GM12878 (cell line): ENCODE measurements at regions not wholly inside any gene's neighbourhood (a gene's known extent, or its start where the extent isn't known, plus 50 kb on each side); places are given as distances from the start of the nearest gene placed in this dataset.
"Not testable (repeated sequence)": the region's sequence is repeated elsewhere in the genome, so short reads cannot be mapped to it uniquely, and the experiment has no call there.

Experiments
- CHD1 ChIP-seq: IDR thresholded peaks from 2 replicates; pipeline ENCODE4 v1.6.1; 2012; ENCODE audit warnings: low read depth, low read length, improper control_type of control experiment
- POLR2AphosphoS2 ChIP-seq: IDR thresholded peaks from 2 replicates; pipeline ENCODE4 v1.6.1; 2011; ENCODE audit warnings: low read depth, mild to moderate bottlenecking, low read length, improper control_type of control experiment, moderate library complexity
- TF ChIP-seq, protein P1 (sequence below), 3 experiments: IDR thresholded peaks in 2 of 3; conservative IDR thresholded peaks in 1 of 3; 2 replicates each; pipeline ENCODE4 v1.5.1; 2011; ENCODE audit warnings: low read depth in 3 of 3, low read length in 3 of 3, mild to moderate bottlenecking in 3 of 3, control low read depth in 2 of 3, moderate library complexity in 2 of 3, inconsistent platforms in 1 of 3, mixed read lengths in 1 of 3; ENCODE audit not compliant: control insufficient read depth in 2 of 3, insufficient read depth in 1 of 3; ENCODE audit errors: extremely low read depth in 1 of 3

- TF ChIP-seq CHD1, POLR2AphosphoS2: not testable (repeated sequence)
- TF ChIP-seq, protein P1, sequence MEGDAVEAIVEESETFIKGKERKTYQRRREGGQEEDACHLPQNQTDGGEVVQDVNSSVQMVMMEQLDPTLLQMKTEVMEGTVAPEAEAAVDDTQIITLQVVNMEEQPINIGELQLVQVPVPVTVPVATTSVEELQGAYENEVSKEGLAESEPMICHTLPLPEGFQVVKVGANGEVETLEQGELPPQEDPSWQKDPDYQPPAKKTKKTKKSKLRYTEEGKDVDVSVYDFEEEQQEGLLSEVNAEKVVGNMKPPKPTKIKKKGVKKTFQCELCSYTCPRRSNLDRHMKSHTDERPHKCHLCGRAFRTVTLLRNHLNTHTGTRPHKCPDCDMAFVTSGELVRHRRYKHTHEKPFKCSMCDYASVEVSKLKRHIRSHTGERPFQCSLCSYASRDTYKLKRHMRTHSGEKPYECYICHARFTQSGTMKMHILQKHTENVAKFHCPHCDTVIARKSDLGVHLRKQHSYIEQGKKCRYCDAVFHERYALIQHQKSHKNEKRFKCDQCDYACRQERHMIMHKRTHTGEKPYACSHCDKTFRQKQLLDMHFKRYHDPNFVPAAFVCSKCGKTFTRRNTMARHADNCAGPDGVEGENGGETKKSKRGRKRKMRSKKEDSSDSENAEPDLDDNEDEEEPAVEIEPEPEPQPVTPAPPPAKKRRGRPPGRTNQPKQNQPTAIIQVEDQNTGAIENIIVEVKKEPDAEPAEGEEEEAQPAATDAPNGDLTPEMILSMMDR (IDR thresholded peaks at IDR 0.05 in 2 of 3, conservative IDR thresholded peaks at IDR 0.05 in 1 of 3; ENCODE audit: control insufficient read depth in 2 of 3, extremely low read depth in 1 of 3, insufficient read depth in 1 of 3, low read depth in 3 of 3, low read length in 3 of 3), result not testable (repeated sequence)
These were observed 102.3 kb downstream of the SPP2 start for GRCh38 chr2:234152835-234153234.
